ENCODE measurements at regions not wholly inside any gene's neighbourhood (a gene's known extent, or its start where the extent isn't known, plus 50 kb on each side); places are given as distances from the start of the nearest gene placed in this dataset.

GRCh38 chr22:49057910-49058309 lies 769.8 kb downstream of the BRD1 start:
- peaks cover 15% of the 10 kb centered on the region for H3K27me3 Mint-ChIP-seq

GRCh38 chr22:49056301-49056700 lies 771.4 kb downstream of the BRD1 start:
- no peak for ATAC-seq (ENCODE audit: low read depth in 2 of 2)
- no peak overlapping the region for H3K4me3 Mint-ChIP-seq
- H3K9me3 Mint-ChIP-seq: peaks cover 0 to 4% (median 0%) of the 10 kb centered on the region in 7 donors
- no peaks in the 10 kb centered on the region for H3K36me3 Mint-ChIP-seq
- no peak for DNase-seq
- no peak overlapping the region for H3K27ac Mint-ChIP-seq
- peaks cover 8% of the 10 kb centered on the region for H3K27me3 Mint-ChIP-seq
- Histone ChIP-seq H3K36me3 (ENCODE audit: control insufficient read depth, insufficient read depth, low read length) (no peaks in the 10 kb centered on the region), H3K4me3 (ENCODE audit: low read depth, low read length) (no peak overlapping the region), H3K4me1 (ENCODE audit: control insufficient read depth, insufficient read depth, low read length, poor library complexity, severe bottlenecking) (no peaks in the 10 kb centered on the region), H3K27me3 (ENCODE audit: control insufficient read depth, insufficient read depth, low read length) (no peaks in the 10 kb centered on the region), H3K9me3 (ENCODE audit: control insufficient read depth in 2 of 2, low read length in 2 of 2) (no peaks in the 10 kb centered on the region), H3K27ac (ENCODE audit: insufficient read depth, low read length, poor library complexity, severe bottlenecking) (no peak overlapping the region)
- no peaks in the 10 kb centered on the region for H3K4me1 Mint-ChIP-seq

More at GRCh38 chr22:49057910-49058309, 769.8 kb downstream of the BRD1 start:
- H3K4me1 ChIP-seq (ENCODE audit: control insufficient read depth, insufficient read depth, low read length, poor library complexity, severe bottlenecking): no peaks in the 10 kb centered on the region
- Mint-ChIP-seq H3K9me3 (peaks cover 0 to 4% (median 0%) of the 10 kb centered on the region in 7 donors), H3K4me3 (no peak overlapping the region), H3K36me3 (no peaks in the 10 kb centered on the region), H3K27ac (no peak overlapping the region), H3K4me1 (no peaks in the 10 kb centered on the region)
- H3K36me3 ChIP-seq (ENCODE audit: control insufficient read depth, insufficient read depth, low read length): no peaks in the 10 kb centered on the region
- H3K27me3 ChIP-seq (ENCODE audit: control insufficient read depth, insufficient read depth, low read length): no peaks in the 10 kb centered on the region
- no peaks in the 10 kb centered on the region for H3K9me3 ChIP-seq (ENCODE audit: control insufficient read depth in 2 of 2, low read length in 2 of 2)
- no peak for DNase-seq
- ATAC-seq (ENCODE audit: low read depth in 2 of 2): no peak
- no peak overlapping the region for H3K27ac ChIP-seq (ENCODE audit: insufficient read depth, low read length, poor library complexity, severe bottlenecking)
- no peak overlapping the region for H3K4me3 ChIP-seq (ENCODE audit: low read depth, low read length)

GRCh38 chr22:49055406-49055805 lies 772.3 kb downstream of the BRD1 start:
- H3K4me3 Mint-ChIP-seq: no peak overlapping the region
- ATAC-seq (ENCODE audit: low read depth in 2 of 2) (no peak), DNase-seq (no peak)
- H3K27ac ChIP-seq (ENCODE audit: insufficient read depth, low read length, poor library complexity, severe bottlenecking): no peak overlapping the region
- no peak overlapping the region for H3K4me3 ChIP-seq (ENCODE audit: low read depth, low read length)
- H3K27me3 Mint-ChIP-seq: peaks cover 8% of the 10 kb centered on the region
- no peaks in the 10 kb centered on the region for H3K27me3 ChIP-seq (ENCODE audit: control insufficient read depth, insufficient read depth, low read length)
- H3K4me1 ChIP-seq (ENCODE audit: control insufficient read depth, insufficient read depth, low read length, poor library complexity, severe bottlenecking): no peaks in the 10 kb centered on the region
- H3K36me3 Mint-ChIP-seq: no peaks in the 10 kb centered on the region
- H3K9me3 Mint-ChIP-seq: peaks cover 0 to 5% (median 0%) of the 10 kb centered on the region in 7 donors
- H3K27ac Mint-ChIP-seq: no peak overlapping the region
- H3K4me1 Mint-ChIP-seq: no peaks in the 10 kb centered on the region
- H3K36me3 ChIP-seq (ENCODE audit: control insufficient read depth, insufficient read depth, low read length): no peaks in the 10 kb centered on the region
- H3K9me3 ChIP-seq (ENCODE audit: control insufficient read depth in 2 of 2, low read length in 2 of 2): no peaks in the 10 kb centered on the region

- Mint-ChIP-seq H3K36me3 (no peaks in the 10 kb centered on the region), H3K4me1 (peaks cover 0 to 2% (median 0%) of the 10 kb centered on the region in 4 donors), H3K9me3 (peaks cover 0 to 5% (median 0%) of the 10 kb centered on the region in 7 donors), H3K27ac (no peak overlapping the region), H3K27me3 (peaks cover 6% of the 10 kb centered on the region), H3K4me3 (no peak overlapping the region)
- ATAC-seq (ENCODE audit: low read depth in 2 of 2) (no peak), DNase-seq (no peak)
- Histone ChIP-seq H3K27me3 (ENCODE audit: control insufficient read depth, insufficient read depth, low read length) (no peaks in the 10 kb centered on the region), H3K4me3 (ENCODE audit: low read depth, low read length) (no peak overlapping the region), H3K36me3 (ENCODE audit: control insufficient read depth, insufficient read depth, low read length) (no peaks in the 10 kb centered on the region), H3K4me1 (ENCODE audit: control insufficient read depth, insufficient read depth, low read length, poor library complexity, severe bottlenecking) (no peaks in the 10 kb centered on the region), H3K27ac (ENCODE audit: insufficient read depth, low read length, poor library complexity, severe bottlenecking) (no peak overlapping the region), H3K9me3 (ENCODE audit: control insufficient read depth in 2 of 2, low read length in 2 of 2) (no peaks in the 10 kb centered on the region)
Measured at GRCh38 chr22:49053578-49053977, 774.1 kb downstream of the BRD1 start.

- Histone ChIP-seq H3K27ac (ENCODE audit: insufficient read depth, low read length, poor library complexity, severe bottlenecking) (no peak overlapping the region), H3K36me3 (ENCODE audit: control insufficient read depth, insufficient read depth, low read length) (no peaks in the 10 kb centered on the region), H3K9me3 (ENCODE audit: control insufficient read depth in 2 of 2, low read length in 2 of 2) (no peaks in the 10 kb centered on the region), H3K27me3 (ENCODE audit: control insufficient read depth, insufficient read depth, low read length) (no peaks in the 10 kb centered on the region), H3K4me3 (ENCODE audit: low read depth, low read length) (no peak overlapping the region), H3K4me1 (ENCODE audit: control insufficient read depth, insufficient read depth, low read length, poor library complexity, severe bottlenecking) (no peaks in the 10 kb centered on the region)
- Mint-ChIP-seq H3K36me3 (no peaks in the 10 kb centered on the region), H3K9me3 (peaks cover 0 to 5% (median 0%) of the 10 kb centered on the region in 7 donors), H3K4me1 (peaks cover 0 to 2% (median 0%) of the 10 kb centered on the region in 4 donors), H3K27me3 (no peaks in the 10 kb centered on the region), H3K4me3 (peak overlapping the region; percentile 81 to 91 (median 82)), H3K27ac (no peak overlapping the region)
- DNase-seq: no peak
- ATAC-seq (ENCODE audit: low read depth in 2 of 2): no peak
Measured at GRCh38 chr22:49052560-49052959, 775.1 kb downstream of the BRD1 start.

GRCh38 chr22:49052023-49052538 lies 775.6 kb downstream of the BRD1 start:
- Mint-ChIP-seq H3K36me3 (no peaks in the 10 kb centered on the region), H3K4me3 (peak overlapping the region; percentile 81 to 91 (median 82)), H3K27ac (no peak overlapping the region), H3K4me1 (peaks cover 0 to 2% (median 0%) of the 10 kb centered on the region in 4 donors), H3K27me3 (no peaks in the 10 kb centered on the region), H3K9me3 (peaks cover 0 to 5% (median 0%) of the 10 kb centered on the region in 7 donors)
- Histone ChIP-seq H3K27me3 (ENCODE audit: control insufficient read depth, insufficient read depth, low read length) (no peaks in the 10 kb centered on the region), H3K4me1 (ENCODE audit: control insufficient read depth, insufficient read depth, low read length, poor library complexity, severe bottlenecking) (no peaks in the 10 kb centered on the region), H3K9me3 (ENCODE audit: control insufficient read depth in 2 of 2, low read length in 2 of 2) (no peaks in the 10 kb centered on the region), H3K4me3 (ENCODE audit: low read depth, low read length) (no peak overlapping the region), H3K27ac (ENCODE audit: insufficient read depth, low read length, poor library complexity, severe bottlenecking) (no peak overlapping the region), H3K36me3 (ENCODE audit: control insufficient read depth, insufficient read depth, low read length) (no peaks in the 10 kb centered on the region)
- ATAC-seq (ENCODE audit: low read depth in 2 of 2): peak; percentile 55 to 75
- DNase-seq: peak; percentile 24 to 65 (median 41)

GRCh38 chr22:49051491-49052022 lies 776.1 kb downstream of the BRD1 start:
- DNase-seq: peak in 1 of 3 donors; percentile 8
- no peaks in the 10 kb centered on the region for H3K36me3 Mint-ChIP-seq
- H3K27ac Mint-ChIP-seq: no peak overlapping the region
- Histone ChIP-seq H3K27me3 (ENCODE audit: control insufficient read depth, insufficient read depth, low read length) (no peaks in the 10 kb centered on the region), H3K4me3 (ENCODE audit: low read depth, low read length) (no peak overlapping the region), H3K9me3 (ENCODE audit: control insufficient read depth in 2 of 2, low read length in 2 of 2) (no peaks in the 10 kb centered on the region), H3K36me3 (ENCODE audit: control insufficient read depth, insufficient read depth, low read length) (no peaks in the 10 kb centered on the region), H3K4me1 (ENCODE audit: control insufficient read depth, insufficient read depth, low read length, poor library complexity, severe bottlenecking) (no peaks in the 10 kb centered on the region), H3K27ac (ENCODE audit: insufficient read depth, low read length, poor library complexity, severe bottlenecking) (no peak overlapping the region)
- H3K4me3 Mint-ChIP-seq: peak overlapping the region in 1 of 4 donors; percentile 47
- H3K27me3 Mint-ChIP-seq: no peaks in the 10 kb centered on the region
- peaks cover 0 to 5% (median 0%) of the 10 kb centered on the region in 7 donors for H3K9me3 Mint-ChIP-seq
- H3K4me1 Mint-ChIP-seq: peaks cover 0 to 2% (median 0%) of the 10 kb centered on the region in 4 donors
- ATAC-seq (ENCODE audit: low read depth in 2 of 2): no peak

- peaks cover 0 to 2% (median 0%) of the 10 kb centered on the region in 4 donors for H3K4me1 Mint-ChIP-seq
- Histone ChIP-seq H3K4me1 (ENCODE audit: control insufficient read depth, insufficient read depth, low read length, poor library complexity, severe bottlenecking) (no peaks in the 10 kb centered on the region), H3K27ac (ENCODE audit: insufficient read depth, low read length, poor library complexity, severe bottlenecking) (no peak overlapping the region), H3K4me3 (ENCODE audit: low read depth, low read length) (no peak overlapping the region), H3K27me3 (ENCODE audit: control insufficient read depth, insufficient read depth, low read length) (no peaks in the 10 kb centered on the region), H3K36me3 (ENCODE audit: control insufficient read depth, insufficient read depth, low read length) (no peaks in the 10 kb centered on the region), H3K9me3 (ENCODE audit: control insufficient read depth in 2 of 2, low read length in 2 of 2) (no peaks in the 10 kb centered on the region)
- DNase-seq (no peak), ATAC-seq (ENCODE audit: low read depth in 2 of 2) (no peak)
- H3K9me3 Mint-ChIP-seq: peaks cover 0 to 5% (median 0%) of the 10 kb centered on the region in 7 donors
- no peak overlapping the region for H3K27ac Mint-ChIP-seq
- H3K4me3 Mint-ChIP-seq: peak overlapping the region in 1 of 4 donors; percentile 89
- no peaks in the 10 kb centered on the region for H3K27me3 Mint-ChIP-seq
- no peaks in the 10 kb centered on the region for H3K36me3 Mint-ChIP-seq
Measured at GRCh38 chr22:49049691-49050090, 778.0 kb downstream of the BRD1 start.
